H9 (cell line): ENCODE measurements at regions not wholly inside any gene's neighbourhood (a gene's known extent, or its start where the extent isn't known, plus 50 kb on each side); places are given as distances from the start of the nearest gene placed in this dataset.

Experiments
- DNase-seq: peaks from one replicate; pipeline ENCODE4 v3.0.0-alpha.2; 2017
- H2AFZ ChIP-seq: one replicate; pipeline ENCODE4 v1.6.1; 2013; ENCODE audit warnings: mild to moderate bottlenecking, low read length, control low read depth, moderate library complexity
- H2AK5ac ChIP-seq: 2 replicates; pipeline ENCODE4 v1.6.1; 2013; ENCODE audit warnings: low read length, control low read depth, mixed read lengths; ENCODE audit not compliant: insufficient read length
- H2BK120ac ChIP-seq: one replicate; pipeline ENCODE4 v1.6.1; 2013; ENCODE audit warnings: low read depth, mild to moderate bottlenecking, low read length, control low read depth, inconsistent platforms; ENCODE audit not compliant: poor library complexity, severe bottlenecking
- H2BK12ac ChIP-seq: 2 replicates; pipeline ENCODE4 v1.6.1; 2013; ENCODE audit warnings: low read length, control low read depth, mixed read lengths, low read depth; ENCODE audit not compliant: insufficient read length
- H2BK15ac ChIP-seq: 2 replicates; pipeline ENCODE4 v1.6.1; 2013; ENCODE audit warnings: low read depth, low read length, control low read depth
- H2BK20ac ChIP-seq: one replicate; pipeline ENCODE4 v1.6.1; 2013; ENCODE audit warnings: low read depth, mild to moderate bottlenecking, low read length, control low read depth, inconsistent platforms; ENCODE audit not compliant: poor library complexity, severe bottlenecking
- H2BK5ac ChIP-seq: 2 replicates; pipeline ENCODE4 v1.6.1; 2013; ENCODE audit warnings: low read length, control low read depth, mixed read lengths; ENCODE audit not compliant: insufficient read length
- H3K14ac ChIP-seq: 2 replicates; pipeline ENCODE4 v1.6.1; 2013; ENCODE audit warnings: low read length, control low read depth; ENCODE audit not compliant: insufficient read depth
- H3K18ac ChIP-seq: 2 replicates; pipeline ENCODE4 v1.6.1; 2013; ENCODE audit warnings: low read depth, mild to moderate bottlenecking, mixed read lengths, low read length, control low read depth; ENCODE audit not compliant: insufficient read length
- H3K23ac ChIP-seq: 2 replicates; pipeline ENCODE4 v1.6.1; 2013; ENCODE audit warnings: low read length, control low read depth, mixed read lengths, low read depth; ENCODE audit not compliant: insufficient read length
- H3K23me2 ChIP-seq: 2 replicates; pipeline ENCODE4 v1.6.1; 2013; ENCODE audit warnings: low read depth, mild to moderate bottlenecking, mixed read lengths, low read length, control low read depth; ENCODE audit not compliant: insufficient read length, poor library complexity, severe bottlenecking
- H3K27ac ChIP-seq: 2 replicates; pipeline ENCODE4 v1.5.1; 2013; ENCODE audit warnings: low read length, control low read depth, mixed read lengths, low read depth; ENCODE audit not compliant: insufficient read length
- H3K27me3 ChIP-seq: 2 replicates; pipeline ENCODE4 v1.6.1; 2013; ENCODE audit warnings: low read length, control low read depth, inconsistent platforms; ENCODE audit not compliant: insufficient read depth
- H3K4ac ChIP-seq: 2 replicates; pipeline ENCODE4 v1.6.1; 2013; ENCODE audit warnings: low read depth, mild to moderate bottlenecking, control low read depth, inconsistent platforms, low read length, moderate library complexity
- H3K4me1 ChIP-seq: 2 replicates; pipeline ENCODE4 v1.6.1; 2013; ENCODE audit warnings: low read length, control low read depth, inconsistent platforms; ENCODE audit not compliant: insufficient read depth
- H3K4me2 ChIP-seq: 2 replicates; pipeline ENCODE4 v1.6.1; 2013; ENCODE audit warnings: low read length, control low read depth, mixed read lengths; ENCODE audit not compliant: insufficient read length, insufficient read depth
- H3K56ac ChIP-seq: 2 replicates; pipeline ENCODE4 v1.6.1; 2013; ENCODE audit warnings: low read depth, mild to moderate bottlenecking, mixed read lengths, low read length, control low read depth; ENCODE audit not compliant: insufficient read length
- H3K79me1 ChIP-seq: 2 replicates; pipeline ENCODE4 v1.6.1; 2013; ENCODE audit warnings: low read depth, mild to moderate bottlenecking, moderate library complexity, low read length, control low read depth, inconsistent platforms; ENCODE audit not compliant: insufficient read depth, poor library complexity, severe bottlenecking
- H3K79me2 ChIP-seq: 2 replicates; pipeline ENCODE4 v1.6.1; 2013; ENCODE audit warnings: low read length, control low read depth, inconsistent platforms; ENCODE audit not compliant: insufficient read depth
- H3K9ac ChIP-seq: 2 replicates; pipeline ENCODE4 v1.6.1; 2013; ENCODE audit warnings: low read length, control low read depth, mixed read lengths; ENCODE audit not compliant: insufficient read length; ENCODE audit errors: extremely low read depth
- H3K9me3 ChIP-seq: one replicate; pipeline ENCODE4 v1.6.1; 2013; ENCODE audit warnings: low read depth, low read length, inconsistent platforms; ENCODE audit not compliant: control insufficient read depth
- H3T11ph ChIP-seq: one replicate; pipeline ENCODE4 v1.6.1; 2013; ENCODE audit warnings: mild to moderate bottlenecking, low read length, control low read depth, inconsistent platforms
- H4K20me1 ChIP-seq: one replicate; pipeline ENCODE4 v1.6.1; 2013; ENCODE audit not compliant: control insufficient read depth, insufficient read length, insufficient read depth
- H4K5ac ChIP-seq: 2 replicates; pipeline ENCODE4 v1.6.1; 2013; ENCODE audit warnings: low read depth, mild to moderate bottlenecking, mixed read lengths, low read length, control low read depth; ENCODE audit not compliant: insufficient read length
- H4K8ac ChIP-seq: replicated peaks from 2 replicates; pipeline ENCODE4 v1.6.1; 2013; ENCODE audit warnings: low read length, control low read depth, mixed read lengths, low read depth; ENCODE audit not compliant: insufficient read length
- H4K91ac ChIP-seq: 2 replicates; pipeline ENCODE4 v1.6.1; 2013; ENCODE audit warnings: low read depth, mild to moderate bottlenecking, moderate library complexity, mixed read lengths, low read length, control low read depth; ENCODE audit not compliant: insufficient read length
- H3K27ac Mint-ChIP-seq, 3 experiments: 2 replicates in 2 of 3; 3 replicates in 1 of 3; pipeline ENCODE4 v1.8.0; 2020 to 2021; ENCODE audit warnings: mixed read lengths in 3 of 3, mild to moderate bottlenecking in 1 of 3, moderate library complexity in 1 of 3
- H3K27me3 Mint-ChIP-seq: 2 replicates; pipeline ENCODE4 v1.8.0; 2021; ENCODE audit warnings: low read depth, mild to moderate bottlenecking, moderate library complexity, mixed read lengths
- H3K36me3 Mint-ChIP-seq, 3 experiments: 2 replicates in 2 of 3; 3 replicates in 1 of 3; pipeline ENCODE4 v1.8.0; 2020 to 2021; ENCODE audit warnings: low read depth in 3 of 3, mixed read lengths in 3 of 3; ENCODE audit not compliant: insufficient read depth in 1 of 3
- H3K4me1 Mint-ChIP-seq, 2 experiments: 2 replicates each; pipeline ENCODE4 v1.8.0; 2020; ENCODE audit warnings: mixed read lengths in 2 of 2
- H3K4me3 Mint-ChIP-seq, 2 experiments: 2 replicates in 1 of 2; 3 replicates in 1 of 2; pipeline ENCODE4 v1.8.0; 2020 to 2021; ENCODE audit warnings: mild to moderate bottlenecking in 2 of 2, mixed read lengths in 2 of 2, moderate library complexity in 1 of 2
- H3K9me3 Mint-ChIP-seq, 2 experiments: 2 replicates in 1 of 2; 3 replicates in 1 of 2; pipeline ENCODE4 v1.8.0; 2020; ENCODE audit warnings: mild to moderate bottlenecking in 2 of 2, mixed read lengths in 2 of 2, moderate library complexity in 1 of 2
- WGBS: extraction: QIAGEN DNeasy Blood & Tissue Kit; methylation state at CpG from one replicate; pipeline ENCODE4 v1.1.7; 2013; ENCODE audit warnings: missing lambda C conversion rate, low lambda C conversion rate, mixed read lengths; ENCODE audit not compliant: insufficient read length; ENCODE audit errors: extremely low coverage; 5-methylcytosine and 5-hydroxymethylcytosine counted together
- TF ChIP-seq, protein P1 (sequence below): fragments of 200-600 bp; sonication (generic); conservative IDR thresholded peaks from 3 replicates; pipeline ENCODE4 v1.8.0; 2021; ENCODE audit warnings: antibody characterized with exemption, mild to moderate bottlenecking

DNA sequence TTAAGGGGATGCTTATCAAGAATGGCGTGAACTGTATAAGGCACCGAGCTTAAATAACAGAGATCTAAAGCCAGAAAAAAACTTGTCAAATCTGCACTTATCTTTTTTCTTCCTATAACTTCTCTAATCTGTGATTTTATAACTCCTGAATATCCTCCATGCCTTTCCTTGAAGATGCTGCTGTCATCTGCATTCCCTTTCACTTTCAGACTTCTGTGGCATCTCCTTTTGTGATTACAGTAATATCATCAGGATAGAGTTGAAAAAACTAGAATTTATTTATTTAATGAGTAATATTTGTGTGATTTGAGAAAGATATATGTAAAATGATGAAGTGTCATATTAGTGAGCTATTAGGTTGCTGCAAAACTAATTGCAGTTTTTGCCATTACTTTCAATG lies 357.8 kb upstream of the PTBP2 start:
- no peaks in the 10 kb centered on the region for H3K23me2 ChIP-seq
- no peaks in the 10 kb centered on the region; a peak in 1 of 4 replicates for H3K4me1 Mint-ChIP-seq
- H2BK120ac ChIP-seq: no peak overlapping the region
- H4K8ac ChIP-seq: no peak overlapping the region
- H3K27me3 ChIP-seq: no peaks in the 10 kb centered on the region
- H2BK12ac ChIP-seq: no peak overlapping the region
- no CpG with 5 or more reads among the region's 2 CpGs for WGBS
- H3K4ac ChIP-seq: no peak overlapping the region
- no peaks in the 10 kb centered on the region for H3K9me3 ChIP-seq
- H3K23ac ChIP-seq: no peak overlapping the region
- H2BK15ac ChIP-seq: no peak overlapping the region
- TF ChIP-seq, protein P1, sequence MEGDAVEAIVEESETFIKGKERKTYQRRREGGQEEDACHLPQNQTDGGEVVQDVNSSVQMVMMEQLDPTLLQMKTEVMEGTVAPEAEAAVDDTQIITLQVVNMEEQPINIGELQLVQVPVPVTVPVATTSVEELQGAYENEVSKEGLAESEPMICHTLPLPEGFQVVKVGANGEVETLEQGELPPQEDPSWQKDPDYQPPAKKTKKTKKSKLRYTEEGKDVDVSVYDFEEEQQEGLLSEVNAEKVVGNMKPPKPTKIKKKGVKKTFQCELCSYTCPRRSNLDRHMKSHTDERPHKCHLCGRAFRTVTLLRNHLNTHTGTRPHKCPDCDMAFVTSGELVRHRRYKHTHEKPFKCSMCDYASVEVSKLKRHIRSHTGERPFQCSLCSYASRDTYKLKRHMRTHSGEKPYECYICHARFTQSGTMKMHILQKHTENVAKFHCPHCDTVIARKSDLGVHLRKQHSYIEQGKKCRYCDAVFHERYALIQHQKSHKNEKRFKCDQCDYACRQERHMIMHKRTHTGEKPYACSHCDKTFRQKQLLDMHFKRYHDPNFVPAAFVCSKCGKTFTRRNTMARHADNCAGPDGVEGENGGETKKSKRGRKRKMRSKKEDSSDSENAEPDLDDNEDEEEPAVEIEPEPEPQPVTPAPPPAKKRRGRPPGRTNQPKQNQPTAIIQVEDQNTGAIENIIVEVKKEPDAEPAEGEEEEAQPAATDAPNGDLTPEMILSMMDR: no peak
- H3K9ac ChIP-seq: no peak overlapping the region
- H3K79me2 ChIP-seq: no peaks in the 10 kb centered on the region
- no peaks in the 10 kb centered on the region for H3K36me3 Mint-ChIP-seq
- no peak overlapping the region for H3K4me2 ChIP-seq
- no peak overlapping the region for H4K91ac ChIP-seq
- H3K4me1 ChIP-seq: no peaks in the 10 kb centered on the region
- H3K79me1 ChIP-seq: no peaks in the 10 kb centered on the region
- no peak overlapping the region for H3K56ac ChIP-seq
- no peak for DNase-seq
- H3T11ph ChIP-seq: no peak overlapping the region
- H3K27ac Mint-ChIP-seq: no peak overlapping the region
- no peak overlapping the region for H2AFZ ChIP-seq
- no peak overlapping the region for H3K4me3 Mint-ChIP-seq
- no peak overlapping the region for H4K5ac ChIP-seq
- no peaks in the 10 kb centered on the region for H3K27me3 Mint-ChIP-seq
- no peak overlapping the region for H2BK5ac ChIP-seq
- H3K9me3 Mint-ChIP-seq: no peaks in the 10 kb centered on the region
- no peak overlapping the region for H3K14ac ChIP-seq
- H2BK20ac ChIP-seq: no peak overlapping the region
- no peak overlapping the region for H3K18ac ChIP-seq
- no peaks in the 10 kb centered on the region for H4K20me1 ChIP-seq
- no peak overlapping the region for H3K27ac ChIP-seq
- no peak overlapping the region for H2AK5ac ChIP-seq
